GM18873 (cell line): ENCODE measurements at regions not wholly inside any gene's neighbourhood (a gene's known extent, or its start where the extent isn't known, plus 50 kb on each side); places are given as distances from the start of the nearest gene placed in this dataset.
"Not testable (repeated sequence)": the region's sequence is repeated elsewhere in the genome, so short reads cannot be mapped to it uniquely, and the experiment has no call there.

Experiments used
- ATAC-seq: cut with Tn5 transposase; IDR thresholded peaks from one replicate; pipeline ENCODE4 v1.9.1; 2021; ENCODE audit warnings: mild to moderate bottlenecking, moderate library complexity, moderate number of reproducible peaks; ENCODE audit not compliant: unreplicated experiment, low FRiP score

GRCh38 chr14:84453307-84453950, 1076.5 kb upstream of the FLRT2 start:
- ATAC-seq = no peak

DNA sequence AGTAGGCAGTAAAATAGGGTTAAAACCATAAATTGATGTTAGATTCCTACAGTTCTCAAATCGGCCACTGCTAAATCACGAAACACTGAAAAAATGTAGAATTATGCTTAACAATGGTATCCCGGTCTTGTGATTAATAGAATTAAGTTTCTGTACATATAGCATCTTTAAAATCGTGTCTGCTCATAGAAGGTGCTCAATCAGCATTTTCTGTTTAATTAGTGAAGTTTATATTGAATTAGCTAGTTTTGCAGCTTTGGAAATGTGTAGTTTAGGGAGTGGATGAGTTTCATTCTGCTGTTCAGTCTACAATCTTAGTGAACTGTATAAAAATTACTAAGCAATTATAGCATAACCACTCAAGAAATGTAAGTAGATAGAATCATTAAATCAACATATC, 1075.8 kb upstream of the FLRT2 start:
- ATAC-seq = no peak

GRCh38 chr14:84456946-84457345, 1073.0 kb upstream of the FLRT2 start:
- ATAC-seq = no peak

DNA sequence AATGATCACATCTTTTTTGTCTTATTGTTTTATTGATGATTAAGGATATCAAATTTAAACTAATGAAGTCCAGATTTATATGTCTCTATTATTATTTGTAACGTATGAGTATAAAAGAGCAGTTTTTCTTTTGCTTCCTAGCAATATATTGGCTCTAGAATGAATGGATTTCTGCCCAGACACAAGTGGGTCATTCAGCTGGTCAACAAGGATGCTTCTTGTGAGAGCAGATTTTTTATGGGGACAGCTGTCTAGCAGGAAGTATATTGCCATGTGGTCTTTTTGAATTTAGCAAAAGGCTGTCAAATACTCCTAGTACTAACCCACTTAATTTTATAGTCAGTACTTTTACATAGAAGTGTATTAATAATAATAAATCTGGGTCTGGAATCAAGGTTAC, 1071.1 kb upstream of the FLRT2 start:
- no peak for ATAC-seq

DNA sequence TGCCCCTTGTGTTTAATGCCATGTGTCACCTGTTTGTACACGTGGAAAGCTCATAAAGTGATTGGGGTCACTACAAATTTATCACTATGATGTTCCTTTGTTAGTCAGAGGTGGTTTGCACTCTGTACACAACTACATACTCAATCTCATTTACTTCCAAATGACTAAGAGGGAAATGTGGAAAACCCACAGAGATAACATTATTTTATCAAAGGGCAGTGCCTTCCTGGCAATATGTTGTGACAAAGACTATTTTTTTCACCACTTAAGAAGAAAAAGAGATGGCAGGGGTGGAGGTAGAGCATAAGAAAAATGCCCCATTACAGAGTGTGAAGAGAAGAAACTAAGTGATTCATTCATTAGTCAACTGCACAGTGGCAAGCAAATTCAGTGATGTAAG, 1064.1 kb upstream of the FLRT2 start:
- ATAC-seq = no peak

GRCh38 chr14:84468153-84468552, 1061.8 kb upstream of the FLRT2 start:
- no peak for ATAC-seq

DNA sequence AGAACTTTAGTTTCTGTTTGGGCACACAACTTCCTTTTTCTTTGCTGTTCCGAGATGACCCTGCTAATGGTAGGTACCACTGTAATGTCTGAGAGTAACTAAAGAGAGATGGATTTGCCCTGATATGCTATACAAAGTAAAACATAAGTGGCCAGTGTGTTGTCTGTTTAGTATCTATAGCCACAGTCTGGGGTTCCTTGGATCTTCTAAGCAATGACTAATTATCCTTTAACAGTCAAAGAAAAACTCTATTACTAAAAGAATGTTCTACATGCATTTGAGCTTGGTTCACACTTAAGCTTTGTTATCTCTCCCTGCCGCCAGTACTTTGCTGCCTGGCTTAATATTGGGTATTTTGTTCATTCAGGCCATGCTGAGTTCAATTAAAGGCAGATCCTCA, 1051.9 kb upstream of the FLRT2 start:
- no peak for ATAC-seq

- no peak for ATAC-seq
These were observed 1047.5 kb upstream of the FLRT2 start for GRCh38 chr14:84482256-84483071.

DNA sequence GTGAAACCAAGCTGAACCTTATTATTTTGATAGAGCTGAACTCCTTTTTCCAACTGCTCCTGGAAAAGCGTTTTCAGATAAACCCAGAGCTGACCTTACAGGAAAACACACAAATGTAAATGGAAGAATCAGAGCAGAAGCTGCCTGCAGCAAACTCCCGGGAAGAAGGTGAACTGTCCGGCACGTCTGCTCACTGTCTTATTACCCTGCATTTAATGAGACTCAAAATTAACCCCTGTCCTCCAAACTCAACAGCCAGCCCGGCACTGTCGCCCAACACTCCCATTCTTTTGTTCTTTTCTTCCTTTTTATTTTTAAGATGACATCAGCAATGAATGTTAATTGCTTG, 1046.9 kb upstream of the FLRT2 start:
- ATAC-seq = no peak

GRCh38 chr14:84484243-84484642, 1045.7 kb upstream of the FLRT2 start:
- not testable (repeated sequence) for ATAC-seq

- no peak for ATAC-seq
These were observed 1044.9 kb upstream of the FLRT2 start for GRCh38 chr14:84485036-84485435.

DNA sequence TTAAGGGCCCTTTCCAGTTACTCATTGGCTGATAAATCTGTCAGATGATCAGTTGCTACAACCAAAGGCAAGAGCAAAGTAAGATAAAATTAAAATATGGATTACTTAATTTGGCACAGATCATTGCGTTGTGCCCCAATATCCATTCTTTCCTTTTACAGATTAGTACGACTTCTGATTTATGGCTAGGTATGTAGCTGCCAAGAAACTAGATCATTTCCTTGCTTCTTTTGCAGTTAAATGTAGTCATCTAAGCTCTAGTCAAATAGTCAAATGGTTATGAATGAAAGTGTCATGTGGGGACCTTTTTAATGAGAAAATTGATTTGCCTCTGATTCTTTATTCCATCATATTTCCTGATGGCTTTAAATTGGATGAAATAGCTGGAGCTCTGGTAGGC, 1039.9 kb upstream of the FLRT2 start:
- ATAC-seq = no peak

- ATAC-seq = no peak
These were observed 1037.3 kb upstream of the FLRT2 start for GRCh38 chr14:84492685-84493084.

DNA sequence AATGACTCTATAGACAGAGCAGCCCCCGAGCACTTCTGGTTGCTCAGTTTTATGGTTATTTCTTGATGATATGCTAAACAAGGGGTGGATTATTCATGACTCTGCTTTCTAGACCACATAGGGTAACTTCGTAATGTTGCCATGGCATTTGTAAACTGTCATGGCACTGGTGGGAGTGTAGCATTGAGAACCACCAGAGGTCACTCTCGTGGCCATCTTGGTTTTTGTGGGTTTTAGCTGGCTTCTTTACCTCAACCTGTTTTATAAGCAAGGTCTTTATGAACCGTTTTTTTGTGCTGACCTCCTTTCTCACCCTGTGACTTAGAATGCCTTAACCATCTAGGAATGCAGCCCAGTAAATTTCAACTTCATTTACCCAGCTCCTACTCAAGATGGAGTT, 1036.2 kb upstream of the FLRT2 start:
- ATAC-seq = no peak

GRCh38 chr14:84496677-84497076, 1033.3 kb upstream of the FLRT2 start:
- ATAC-seq = no peak

DNA sequence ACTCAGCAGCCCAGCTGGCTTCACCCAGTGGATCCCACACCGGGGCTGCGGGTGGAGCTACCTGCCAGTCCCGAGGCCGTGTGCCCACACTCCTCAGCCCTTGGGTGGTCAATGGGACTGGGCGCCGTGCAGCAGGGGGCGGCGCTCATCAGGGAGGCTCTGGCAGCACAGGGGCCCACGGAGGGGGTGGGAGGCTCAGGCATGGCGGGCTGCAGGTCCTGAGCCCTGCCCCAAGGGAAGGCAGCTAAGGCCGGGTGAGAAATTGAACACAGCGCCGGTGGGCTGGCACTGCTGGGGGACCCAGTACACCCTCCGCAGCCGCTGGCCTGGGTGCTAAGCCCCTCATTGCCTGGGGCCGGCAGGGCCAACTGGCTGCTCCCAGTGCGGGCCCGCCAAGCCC, 1017.1 kb upstream of the FLRT2 start:
- ATAC-seq = not testable (repeated sequence)

GRCh38 chr14:84519836-84520235, 1010.1 kb upstream of the FLRT2 start:
- no peak for ATAC-seq

DNA sequence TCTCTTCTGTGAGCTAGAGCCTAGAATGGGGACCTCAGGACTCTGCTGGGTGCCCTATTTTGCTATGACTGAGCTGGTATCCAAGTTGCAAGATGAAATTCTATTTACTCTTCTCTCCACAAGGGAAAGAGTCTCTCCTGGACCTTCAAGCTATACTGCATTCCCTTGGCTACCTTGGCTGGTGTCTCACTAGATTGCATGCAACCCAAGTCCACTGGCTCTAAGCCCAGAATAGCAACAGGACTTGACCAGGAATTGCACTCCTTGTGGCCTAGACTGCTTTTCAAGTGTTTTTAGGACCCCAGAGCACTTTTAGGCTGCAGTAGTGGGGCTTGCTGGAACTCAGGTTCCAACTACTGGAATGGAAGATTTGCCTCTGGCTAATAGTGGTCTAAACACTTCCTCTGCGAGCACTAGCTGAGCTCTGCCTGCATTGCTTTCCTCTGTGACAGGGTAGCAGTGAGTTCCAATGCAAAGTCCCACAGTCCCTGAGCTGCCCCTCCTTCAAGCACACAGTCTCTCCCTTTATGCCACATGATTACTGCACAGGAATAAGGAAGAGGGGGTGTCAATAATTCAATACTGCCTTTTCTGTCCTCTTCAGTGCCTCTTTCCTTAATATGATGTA, 1009.1 kb upstream of the FLRT2 start:
- no peak for ATAC-seq

- no peak for ATAC-seq
These were observed 1006.2 kb upstream of the FLRT2 start for GRCh38 chr14:84523746-84524145.

- no peak for ATAC-seq
These were observed 1002.2 kb upstream of the FLRT2 start for GRCh38 chr14:84527706-84528105.

GRCh38 chr14:84532016-84532415, 997.9 kb upstream of the FLRT2 start:
- ATAC-seq = no peak
